ENCODE measurements at regions not wholly inside any gene's neighbourhood (a gene's known extent, or its start where the extent isn't known, plus 50 kb on each side); places are given as distances from the start of the nearest gene placed in this dataset.

DNA sequence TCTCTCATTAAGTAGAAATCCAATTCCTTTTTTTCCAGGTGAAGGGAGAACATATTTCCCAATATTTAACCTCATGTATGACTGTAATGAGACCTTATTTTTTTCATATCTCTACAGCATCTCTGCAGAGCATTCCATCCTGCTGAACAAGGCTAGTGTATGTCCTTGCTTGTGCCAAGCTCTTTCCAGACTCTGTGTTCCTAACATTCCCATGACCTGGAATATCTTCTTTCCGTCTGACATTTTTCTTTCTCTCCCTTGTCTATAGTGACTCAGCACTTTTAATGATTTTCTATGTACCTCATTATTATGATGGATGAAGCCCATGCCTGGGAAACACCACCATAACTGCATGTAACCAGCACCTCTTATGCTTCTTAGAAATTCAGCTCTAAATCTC lies 278.3 kb upstream of the NRIP1 start:
- TF ChIP-seq, protein P1, sequence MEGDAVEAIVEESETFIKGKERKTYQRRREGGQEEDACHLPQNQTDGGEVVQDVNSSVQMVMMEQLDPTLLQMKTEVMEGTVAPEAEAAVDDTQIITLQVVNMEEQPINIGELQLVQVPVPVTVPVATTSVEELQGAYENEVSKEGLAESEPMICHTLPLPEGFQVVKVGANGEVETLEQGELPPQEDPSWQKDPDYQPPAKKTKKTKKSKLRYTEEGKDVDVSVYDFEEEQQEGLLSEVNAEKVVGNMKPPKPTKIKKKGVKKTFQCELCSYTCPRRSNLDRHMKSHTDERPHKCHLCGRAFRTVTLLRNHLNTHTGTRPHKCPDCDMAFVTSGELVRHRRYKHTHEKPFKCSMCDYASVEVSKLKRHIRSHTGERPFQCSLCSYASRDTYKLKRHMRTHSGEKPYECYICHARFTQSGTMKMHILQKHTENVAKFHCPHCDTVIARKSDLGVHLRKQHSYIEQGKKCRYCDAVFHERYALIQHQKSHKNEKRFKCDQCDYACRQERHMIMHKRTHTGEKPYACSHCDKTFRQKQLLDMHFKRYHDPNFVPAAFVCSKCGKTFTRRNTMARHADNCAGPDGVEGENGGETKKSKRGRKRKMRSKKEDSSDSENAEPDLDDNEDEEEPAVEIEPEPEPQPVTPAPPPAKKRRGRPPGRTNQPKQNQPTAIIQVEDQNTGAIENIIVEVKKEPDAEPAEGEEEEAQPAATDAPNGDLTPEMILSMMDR (conservative IDR thresholded peaks at IDR 0.05), result no peak
- TF ChIP-seq ZFX (IDR thresholded peaks at IDR 0.05), result no peak
- H3K27ac ChIP-seq, result no peak overlapping the region

DNA sequence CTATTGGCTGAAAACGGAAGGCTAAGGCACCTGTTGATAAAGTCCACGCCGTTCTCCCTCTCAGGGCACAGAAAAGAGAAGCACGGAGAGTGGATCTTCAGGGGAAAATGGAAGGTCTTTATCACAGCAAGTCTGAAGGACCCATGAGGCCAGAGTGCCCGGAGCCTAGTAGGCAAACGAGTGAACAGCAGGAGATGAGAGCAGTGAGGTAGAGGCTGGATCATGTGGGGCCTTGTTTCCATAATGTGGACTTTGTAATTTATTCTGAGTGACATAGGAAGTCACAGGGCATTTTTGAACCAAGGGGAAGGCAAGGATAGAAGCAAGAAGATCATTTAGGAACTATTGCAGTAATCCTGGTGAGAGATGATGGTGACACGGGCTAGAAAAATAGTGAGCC lies 287.2 kb upstream of the NRIP1 start:
- no peak overlapping the region for H3K27ac ChIP-seq
- TF ChIP-seq, protein P1 (conservative IDR thresholded peaks at IDR 0.05), result no peak
- TF ChIP-seq ZFX (IDR thresholded peaks at IDR 0.05), result no peak

- TF ChIP-seq, protein P1 (conservative IDR thresholded peaks at IDR 0.05), result no peak
- no peak for TF ChIP-seq ZFX (IDR thresholded peaks at IDR 0.05)
- no peak overlapping the region for H3K27ac ChIP-seq
Observed at GRCh38 chr21:15353546-15353945, 288.7 kb upstream of the NRIP1 start.

GRCh38 chr21:15354516-15354915 lies 289.7 kb upstream of the NRIP1 start:
- H3K27ac ChIP-seq, result no peak overlapping the region
- TF ChIP-seq, protein P1 (conservative IDR thresholded peaks at IDR 0.05), result no peak
- TF ChIP-seq ZFX (IDR thresholded peaks at IDR 0.05), result no peak

GRCh38 chr21:15355066-15355465 lies 290.3 kb upstream of the NRIP1 start:
- H3K27ac ChIP-seq, result no peak overlapping the region
- TF ChIP-seq, protein P1 (conservative IDR thresholded peaks at IDR 0.05), result no peak
- no peak for TF ChIP-seq ZFX (IDR thresholded peaks at IDR 0.05)

GRCh38 chr21:15359251-15359650 lies 294.5 kb upstream of the NRIP1 start:
- no peak for TF ChIP-seq ZFX (IDR thresholded peaks at IDR 0.05)
- TF ChIP-seq, protein P1 (conservative IDR thresholded peaks at IDR 0.05), result no peak

GRCh38 chr21:15362458-15362857 lies 297.7 kb upstream of the NRIP1 start:
- TF ChIP-seq, protein P1 (conservative IDR thresholded peaks at IDR 0.05), result no peak
- no peak for TF ChIP-seq ZFX (IDR thresholded peaks at IDR 0.05)
- no peak overlapping the region for H3K27ac ChIP-seq

More at GRCh38 chr21:15359251-15359650, 294.5 kb upstream of the NRIP1 start:
- no peak overlapping the region for H3K27ac ChIP-seq

All from C4-2B (cell line).